ENCODE measurements at regions not wholly inside any gene's neighbourhood (a gene's known extent, or its start where the extent isn't known, plus 50 kb on each side); places are given as distances from the start of the nearest gene placed in this dataset.

GRCh38 chr12:114528766-114529165, 122.8 kb upstream of the TBX5 start:
- TF ChIP-seq CTCF (IDR thresholded peaks at IDR 0.05; ENCODE audit: borderline replicate concordance, extremely low read depth, low read length, poor library complexity, severe bottlenecking) (no peak), EZH2 (IDR thresholded peaks at IDR 0.05; ENCODE audit: borderline replicate concordance, low read depth, low read length, severe bottlenecking) (no peak)

Measured in DND-41 (cell line).